ENCODE measurements at regions not wholly inside any gene's neighbourhood (a gene's known extent, or its start where the extent isn't known, plus 50 kb on each side); places are given as distances from the start of the nearest gene placed in this dataset.

- no peak for DNase-seq (ENCODE audit: low spot score)
Observed at GRCh38 chr20:11448554-11448953, 469.1 kb upstream of the BTBD3 start.

GRCh38 chr20:11451793-11452291, 465.9 kb upstream of the BTBD3 start:
- no peak for DNase-seq (ENCODE audit: low spot score)

- DNase-seq (ENCODE audit: low spot score), result no peak
Observed at GRCh38 chr20:11452326-11452725, 465.4 kb upstream of the BTBD3 start.

- no peak for DNase-seq (ENCODE audit: low spot score)
Observed at GRCh38 chr20:11453430-11453829, 464.3 kb upstream of the BTBD3 start.

- peak; percentile 39 for DNase-seq (ENCODE audit: low spot score)
Observed at GRCh38 chr20:11454966-11455799, 462.5 kb upstream of the BTBD3 start.

GRCh38 chr20:11457488-11457887, 460.2 kb upstream of the BTBD3 start:
- no peak for DNase-seq (ENCODE audit: low spot score)

- no peak for DNase-seq (ENCODE audit: low spot score)
Observed at GRCh38 chr20:11459090-11459890, 458.4 kb upstream of the BTBD3 start.

- no peak for DNase-seq (ENCODE audit: low spot score)
Observed at GRCh38 chr20:11467436-11467835, 450.3 kb upstream of the BTBD3 start.

GRCh38 chr20:11468880-11469279, 448.8 kb upstream of the BTBD3 start:
- DNase-seq (ENCODE audit: low spot score), result no peak

GRCh38 chr20:11469795-11470435, 447.8 kb upstream of the BTBD3 start:
- no peak for DNase-seq (ENCODE audit: low spot score)

- DNase-seq (ENCODE audit: low spot score), result no peak
Observed at GRCh38 chr20:11473983-11474382, 443.7 kb upstream of the BTBD3 start.

GRCh38 chr20:11483697-11484096, 434.0 kb upstream of the BTBD3 start:
- no peak for DNase-seq (ENCODE audit: low spot score)

GRCh38 chr20:11484479-11484878, 433.2 kb upstream of the BTBD3 start:
- no peak for DNase-seq (ENCODE audit: low spot score)

GRCh38 chr20:11492386-11492785, 425.3 kb upstream of the BTBD3 start:
- no peak for DNase-seq (ENCODE audit: low spot score)

- DNase-seq (ENCODE audit: low spot score), result no peak
Observed at GRCh38 chr20:11492846-11493245, 424.8 kb upstream of the BTBD3 start.

GRCh38 chr20:11496380-11496779, 421.3 kb upstream of the BTBD3 start:
- no peak for DNase-seq (ENCODE audit: low spot score)

- no peak for DNase-seq (ENCODE audit: low spot score)
Observed at GRCh38 chr20:11497545-11497944, 420.1 kb upstream of the BTBD3 start.

- DNase-seq (ENCODE audit: low spot score), result no peak
Observed at GRCh38 chr20:11499101-11499634, 418.5 kb upstream of the BTBD3 start.

GRCh38 chr20:11502061-11502460, 415.6 kb upstream of the BTBD3 start:
- no peak for DNase-seq (ENCODE audit: low spot score)

- DNase-seq (ENCODE audit: low spot score), result no peak
Observed at GRCh38 chr20:11502671-11503070, 415.0 kb upstream of the BTBD3 start.

GRCh38 chr20:11509776-11510175, 407.9 kb upstream of the BTBD3 start:
- DNase-seq (ENCODE audit: low spot score), result no peak

- no peak for DNase-seq (ENCODE audit: low spot score)
Observed at GRCh38 chr20:11511821-11512220, 405.9 kb upstream of the BTBD3 start.

Data from HuH-7 (cell line).